GM12878 (cell line): ENCODE measurements at regions not wholly inside any gene's neighbourhood (a gene's known extent, or its start where the extent isn't known, plus 50 kb on each side); places are given as distances from the start of the nearest gene placed in this dataset.

Experiments used
- ATAC-seq: fragments of 200-7000 bp; cut with Tn5 transposase; 3 replicates; pipeline ENCODE4 v1.9.1; 2020; ENCODE audit warnings: mild to moderate bottlenecking, moderate library complexity
- BruUV-seq: library from RNA; stranded (reverse); fragments of 400-500 nt; replicated peaks from 2 replicates; lab custom pipeline; 2021; lab: Mats Ljungman, UMichigan
- CTCF ChIA-PET: fragments of 300-600 bp; sonication (Branson Sonifier 250); formaldehyde crosslinking; extraction: SDS; loops from one replicate; lab custom pipeline; 2021; ENCODE audit warnings: inconsistent platforms; lab: Yijun Ruan, JAX
- POLR2A ChIA-PET: fragments of 350-600 bp; formaldehyde crosslinking; extraction: SDS; loops from one replicate; lab custom pipeline; 2021; ENCODE audit warnings: inconsistent platforms; lab: Charles Lee
- RAD21 ChIA-PET: fragments of 300-600 bp; sonication (Branson Sonifier 250); formaldehyde crosslinking; loops from one replicate; lab custom pipeline; 2023; ENCODE audit warnings: antibody characterized with exemption; ENCODE audit not compliant: unreplicated experiment; lab: Charles Lee
- SMC1A ChIA-PET: fragments of 300-600 bp; sonication (Branson Sonifier 250); formaldehyde crosslinking; loops from one replicate; lab custom pipeline; 2023; ENCODE audit not compliant: unreplicated experiment, uncharacterized antibody; lab: Charles Lee
- DNase-seq: peaks from one replicate; pipeline ENCODE4 v3.0.0-alpha.2; 2011; ENCODE audit warnings: low read depth, low spot score
- FAIRE-seq: peaks from 3 replicates; lab custom pipeline; 2011; peaks lifted over from hg19 to GRCh38; lab: Jason Lieb, UNC
- H2AFZ ChIP-seq: 2 replicates; pipeline ENCODE4 v1.6.0; 2011; ENCODE audit warnings: low read depth, low read length, control low read depth; ENCODE audit not compliant: control insufficient read depth
- H3K27ac ChIP-seq: 2 replicates; pipeline ENCODE4 v1.5.1; 2011; ENCODE audit warnings: control low read depth; ENCODE audit not compliant: control insufficient read depth, insufficient read depth
- H3K27me3 ChIP-seq, 2 experiments: replicated peaks in 1 of 2; 2 replicates each; pipeline versions ENCODE4 v1.6.0 to v1.6.1; 2011; ENCODE audit warnings: low read length in 1 of 2; ENCODE audit not compliant: control insufficient read depth in 2 of 2, insufficient read depth in 2 of 2
- H3K36me3 ChIP-seq, 2 experiments: 2 replicates each; pipeline ENCODE4 v1.5.1; 2011; ENCODE audit warnings: low read length in 1 of 2; ENCODE audit not compliant: control insufficient read depth in 2 of 2, insufficient read depth in 2 of 2
- H3K4me1 ChIP-seq: 2 replicates; pipeline ENCODE4 v1.6.1; 2011; ENCODE audit warnings: mild to moderate bottlenecking, low read length, moderate library complexity, mixed read lengths; ENCODE audit not compliant: control insufficient read depth, insufficient read depth
- H3K4me2 ChIP-seq: 2 replicates; pipeline ENCODE4 v1.6.0; 2011; ENCODE audit warnings: control low read depth; ENCODE audit not compliant: control insufficient read depth, insufficient read depth
- H3K4me3 ChIP-seq: fragments of 200-600 bp; sonication (generic); 2 replicates; pipeline ENCODE4 v1.5.1; 2016
- H3K79me2 ChIP-seq: 2 replicates; pipeline ENCODE4 v1.6.0; 2011; ENCODE audit warnings: low read length; ENCODE audit not compliant: control insufficient read depth, insufficient read depth
- H3K9ac ChIP-seq: 2 replicates; pipeline ENCODE4 v1.8.0; 2011; ENCODE audit warnings: low read length, control low read depth, mixed read lengths; ENCODE audit not compliant: control insufficient read depth, insufficient read depth
- H3K9me3 ChIP-seq: replicated peaks from 3 replicates; pipeline ENCODE4 v1.5.1; 2011; ENCODE audit warnings: mild to moderate bottlenecking, low read length; ENCODE audit not compliant: control insufficient read depth, insufficient read depth
- H4K20me1 ChIP-seq: 2 replicates; pipeline ENCODE4 v1.6.0; 2011; ENCODE audit not compliant: control insufficient read depth, insufficient read depth
- BCL11A ChIP-seq: IDR thresholded peaks from 2 replicates; pipeline ENCODE4 v1.6.1; 2011; ENCODE audit warnings: low read depth, low read length
- CBX5 ChIP-seq: sonication (generic); IDR thresholded peaks from 2 replicates; pipeline ENCODE4 v1.6.1; 2016; ENCODE audit warnings: low read depth, moderate library complexity, mild to moderate bottlenecking, inconsistent platforms
- EED ChIP-seq: sonication (generic); IDR thresholded peaks from 2 replicates; pipeline ENCODE4 v1.6.1; 2016; ENCODE audit warnings: antibody characterized with exemption, low read depth
- HCFC1 ChIP-seq: fragments of 150-350 bp; IDR thresholded peaks from 2 replicates; pipeline ENCODE4 v1.6.1; 2014; ENCODE audit warnings: low read length
- JUND ChIP-seq: IDR thresholded peaks from 2 replicates; pipeline ENCODE4 v1.6.1; 2012; ENCODE audit warnings: low read depth, mild to moderate bottlenecking, low read length, improper control_type of control experiment, moderate library complexity
- RCOR1 ChIP-seq: conservative IDR thresholded peaks from 2 replicates; pipeline ENCODE4 v1.6.1; 2012; ENCODE audit warnings: low read depth, low read length, improper control_type of control experiment
- SIN3A ChIP-seq: IDR thresholded peaks from 2 replicates; pipeline ENCODE4 v1.6.1; 2012; ENCODE audit warnings: low read depth, low read length, improper control_type of control experiment
- SP1 ChIP-seq: IDR thresholded peaks from one replicate; pipeline ENCODE4 v1.6.1; 2011; ENCODE audit warnings: low read depth, low read length
- SRF ChIP-seq, 2 experiments: IDR thresholded peaks; 2 replicates each; pipeline ENCODE4 v1.6.1; 2011; ENCODE audit warnings: low read depth in 2 of 2, low read length in 2 of 2, mild to moderate bottlenecking in 1 of 2, moderate library complexity in 1 of 2
- TCF3 ChIP-seq: IDR thresholded peaks from 2 replicates; pipeline ENCODE4 v1.6.1; 2012; ENCODE audit warnings: low read depth, mild to moderate bottlenecking, low read length, borderline replicate concordance; ENCODE audit not compliant: insufficient read depth
- in situ Hi-C: fragments of 300-500 bp; cut with MboI; formaldehyde crosslinking; loops from 9 replicates; pipeline ENCODE4 v1.14.3; 2018; ENCODE audit warnings: mixed read lengths
- intact Hi-C: fragments of 100-400 bp; cut with micrococcal nuclease; formaldehyde crosslinking; loops from one replicate; pipeline ENCODE4 v1.14.2; 2022; ENCODE audit not compliant: unreplicated experiment
- TF ChIP-seq, protein P1 (sequence below): IDR thresholded peaks from 2 replicates; pipeline ENCODE4 v1.6.1; 2012; ENCODE audit warnings: low read depth, low read length, improper control_type of control experiment
- TF ChIP-seq, protein P2 (sequence below): IDR thresholded peaks from 2 replicates; pipeline ENCODE4 v1.6.1; 2011; ENCODE audit warnings: low read depth, mild to moderate bottlenecking, low read length, moderate library complexity, borderline replicate concordance; ENCODE audit errors: extremely low read depth
- TF ChIP-seq, protein P3 (sequence below): fragments of 450-650 bp; IDR thresholded peaks from 2 replicates; pipeline ENCODE4 v1.6.1; 2016; ENCODE audit warnings: mild to moderate bottlenecking
- TF ChIP-seq, protein P4 (sequence below): IDR thresholded peaks from 2 replicates; pipeline ENCODE4 v1.6.1; 2012; ENCODE audit warnings: low read depth, low read length, improper control_type of control experiment
- TF ChIP-seq, protein P5 (sequence below): fragments of 450-650 bp; IDR thresholded peaks from 2 replicates; pipeline ENCODE4 v1.6.1; 2018; ENCODE audit warnings: borderline replicate concordance, mild to moderate bottlenecking; ENCODE audit not compliant: partially characterized antibody

DNA sequence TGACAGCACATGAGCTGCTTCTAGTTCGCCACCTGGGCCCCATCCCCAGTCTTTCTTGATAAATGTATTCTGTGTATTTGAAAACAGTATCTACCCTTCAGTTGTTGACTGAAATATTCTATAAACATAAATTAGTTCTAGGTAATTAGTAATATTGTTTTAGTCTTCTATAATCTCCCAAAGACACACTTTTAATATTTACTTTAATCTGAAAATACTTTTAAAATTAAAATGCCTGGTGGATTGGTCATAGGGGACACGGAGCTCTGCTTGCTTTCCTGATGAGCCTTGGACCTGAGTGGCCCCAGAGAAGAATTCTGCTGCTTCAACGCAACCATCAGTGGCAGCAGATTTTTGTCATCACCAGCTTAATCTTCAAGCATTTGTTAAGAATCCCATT, 234.5 kb downstream of the THBS2 start (continued):
- TF ChIP-seq HCFC1 = no peak
- TF ChIP-seq, protein P1, sequence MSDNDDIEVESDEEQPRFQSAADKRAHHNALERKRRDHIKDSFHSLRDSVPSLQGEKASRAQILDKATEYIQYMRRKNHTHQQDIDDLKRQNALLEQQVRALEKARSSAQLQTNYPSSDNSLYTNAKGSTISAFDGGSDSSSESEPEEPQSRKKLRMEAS = no peak
- no peak for TF ChIP-seq BCL11A
- TF ChIP-seq, protein P2, sequence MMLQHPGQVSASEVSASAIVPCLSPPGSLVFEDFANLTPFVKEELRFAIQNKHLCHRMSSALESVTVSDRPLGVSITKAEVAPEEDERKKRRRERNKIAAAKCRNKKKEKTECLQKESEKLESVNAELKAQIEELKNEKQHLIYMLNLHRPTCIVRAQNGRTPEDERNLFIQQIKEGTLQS = no peak
- TF ChIP-seq SRF (IDR thresholded peaks at IDR 0.05; ENCODE audit: low read depth in 2 of 2, low read length in 2 of 2) = no peak
- no peak for TF ChIP-seq JUND

DNA sequence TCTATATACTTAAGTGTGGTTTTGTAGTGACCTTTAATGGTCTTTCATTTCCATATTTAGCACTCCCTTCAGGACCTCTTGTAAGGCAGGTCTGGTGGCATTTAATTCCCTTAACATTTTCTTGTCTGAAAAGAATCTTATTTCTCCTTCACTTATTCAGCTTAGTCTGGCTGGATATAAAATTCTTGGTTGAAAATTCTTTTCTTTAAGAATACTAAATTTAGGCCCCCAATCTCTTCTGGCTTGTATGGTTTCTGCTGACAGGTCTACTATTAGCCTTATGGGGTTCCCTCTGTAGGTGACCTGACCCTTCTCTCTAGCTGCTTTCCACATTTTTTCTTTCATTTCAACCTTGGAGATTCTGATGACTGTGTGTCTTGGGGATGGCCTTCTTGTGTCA, 236.9 kb downstream of the THBS2 start:
- in situ Hi-C loops = no loop called here
- no peaks in the 10 kb centered on the region for H4K20me1 ChIP-seq
- ChIA-PET CTCF (no interaction called here), SMC1A (interaction anchor here (0.9 kb wide), 1 partner anchor 48 kb away, joined by 3 read pairs; no protein-coding TSS in a partner anchor), RAD21 (no interaction called here), POLR2A (no interaction called here)
- no peaks in the 10 kb centered on the region for H3K36me3 ChIP-seq
- H3K9me3 ChIP-seq = no peaks in the 10 kb centered on the region
- DNase-seq (no peak), ATAC-seq (no peak), FAIRE-seq (no peak)
- no peak overlapping the region for H3K4me2 ChIP-seq
- H3K79me2 ChIP-seq = no peaks in the 10 kb centered on the region
- no peaks in the 10 kb centered on the region for H3K4me1 ChIP-seq
- H3K4me3 ChIP-seq = no peak overlapping the region
- no TSS peak for BruUV-seq
- H3K27ac ChIP-seq = no peak overlapping the region
- TF ChIP-seq, protein P3, sequence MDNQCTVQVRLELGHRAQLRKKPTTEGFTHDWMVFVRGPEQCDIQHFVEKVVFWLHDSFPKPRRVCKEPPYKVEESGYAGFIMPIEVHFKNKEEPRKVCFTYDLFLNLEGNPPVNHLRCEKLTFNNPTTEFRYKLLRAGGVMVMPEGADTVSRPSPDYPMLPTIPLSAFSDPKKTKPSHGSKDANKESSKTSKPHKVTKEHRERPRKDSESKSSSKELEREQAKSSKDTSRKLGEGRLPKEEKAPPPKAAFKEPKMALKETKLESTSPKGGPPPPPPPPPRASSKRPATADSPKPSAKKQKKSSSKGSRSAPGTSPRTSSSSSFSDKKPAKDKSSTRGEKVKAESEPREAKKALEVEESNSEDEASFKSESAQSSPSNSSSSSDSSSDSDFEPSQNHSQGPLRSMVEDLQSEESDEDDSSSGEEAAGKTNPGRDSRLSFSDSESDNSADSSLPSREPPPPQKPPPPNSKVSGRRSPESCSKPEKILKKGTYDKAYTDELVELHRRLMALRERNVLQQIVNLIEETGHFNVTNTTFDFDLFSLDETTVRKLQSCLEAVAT = no peak
- no peak for TF ChIP-seq TCF3
- no peak for TF ChIP-seq RCOR1
- TF ChIP-seq, protein P4, sequence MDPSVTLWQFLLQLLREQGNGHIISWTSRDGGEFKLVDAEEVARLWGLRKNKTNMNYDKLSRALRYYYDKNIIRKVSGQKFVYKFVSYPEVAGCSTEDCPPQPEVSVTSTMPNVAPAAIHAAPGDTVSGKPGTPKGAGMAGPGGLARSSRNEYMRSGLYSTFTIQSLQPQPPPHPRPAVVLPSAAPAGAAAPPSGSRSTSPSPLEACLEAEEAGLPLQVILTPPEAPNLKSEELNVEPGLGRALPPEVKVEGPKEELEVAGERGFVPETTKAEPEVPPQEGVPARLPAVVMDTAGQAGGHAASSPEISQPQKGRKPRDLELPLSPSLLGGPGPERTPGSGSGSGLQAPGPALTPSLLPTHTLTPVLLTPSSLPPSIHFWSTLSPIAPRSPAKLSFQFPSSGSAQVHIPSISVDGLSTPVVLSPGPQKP = no peak
- TF ChIP-seq, protein P5, sequence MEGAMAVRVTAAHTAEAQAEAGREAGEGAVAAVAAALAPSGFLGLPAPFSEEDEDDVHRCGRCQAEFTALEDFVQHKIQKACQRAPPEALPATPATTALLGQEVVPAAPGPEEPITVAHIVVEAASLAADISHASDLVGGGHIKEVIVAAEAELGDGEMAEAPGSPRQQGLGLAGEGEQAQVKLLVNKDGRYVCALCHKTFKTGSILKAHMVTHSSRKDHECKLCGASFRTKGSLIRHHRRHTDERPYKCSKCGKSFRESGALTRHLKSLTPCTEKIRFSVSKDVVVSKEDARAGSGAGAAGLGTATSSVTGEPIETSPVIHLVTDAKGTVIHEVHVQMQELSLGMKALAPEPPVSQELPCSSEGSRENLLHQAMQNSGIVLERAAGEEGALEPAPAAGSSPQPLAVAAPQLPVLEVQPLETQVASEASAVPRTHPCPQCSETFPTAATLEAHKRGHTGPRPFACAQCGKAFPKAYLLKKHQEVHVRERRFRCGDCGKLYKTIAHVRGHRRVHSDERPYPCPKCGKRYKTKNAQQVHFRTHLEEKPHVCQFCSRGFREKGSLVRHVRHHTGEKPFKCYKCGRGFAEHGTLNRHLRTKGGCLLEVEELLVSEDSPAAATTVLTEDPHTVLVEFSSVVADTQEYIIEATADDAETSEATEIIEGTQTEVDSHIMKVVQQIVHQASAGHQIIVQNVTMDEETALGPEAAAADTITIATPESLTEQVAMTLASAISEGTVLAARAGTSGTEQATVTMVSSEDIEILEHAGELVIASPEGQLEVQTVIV = no peak
- no peak for TF ChIP-seq EED
- TF ChIP-seq SP1 = no peak
- no peak for TF ChIP-seq BCL11A
- no peak for TF ChIP-seq CBX5
- TF ChIP-seq SIN3A = no peak
- H3K9ac ChIP-seq = no peak overlapping the region
- H2AFZ ChIP-seq = no peak overlapping the region
- intact Hi-C loops = no loop called here
- H3K27me3 ChIP-seq = no peaks in the 10 kb centered on the region
